ENCODE measurements at regions not wholly inside any gene's neighbourhood (a gene's known extent, or its start where the extent isn't known, plus 50 kb on each side); places are given as distances from the start of the nearest gene placed in this dataset.

GRCh38 chr9:95756986-95757385 lies 118.5 kb upstream of the ERCC6L2 start:
- TF ChIP-seq CTCF (IDR thresholded peaks at IDR 0.05) (no peak), POLR2A (IDR thresholded peaks at IDR 0.05) (no peak)

Data from testis (tissue), 2 donors.